Naive thymus-derived CD8-positive, alpha-beta T cell (primary cell): ENCODE measurements at regions not wholly inside any gene's neighbourhood (a gene's known extent, or its start where the extent isn't known, plus 50 kb on each side); places are given as distances from the start of the nearest gene placed in this dataset.

Source experiments
- ATAC-seq, 2 donors: fragments of 150-1000 bp; cut with Tn5 transposase in 1 of 2; sonication (Bioruptor Pico), chemical (Tn5 transposase) in 1 of 2; 1 replicate in 1 of 2; 2 replicates in 1 of 2; pipeline ENCODE4 v1.10.0; 2021; ENCODE audit warnings: mild to moderate bottlenecking in 2 of 2, moderate library complexity in 2 of 2
- POLR2A ChIA-PET: fragments of 350-600 bp; sonication (Branson Sonifier 250); formaldehyde crosslinking; loops from one replicate; lab custom pipeline; 2021; ENCODE audit warnings: antibody characterized with exemption; lab: Charles Lee
- DNase-seq, 10 donors: peaks; one replicate each; pipeline versions ENCODE4 v3.0.0 to v3.0.0-alpha.2; 2020 to 2022
- H3K27ac Mint-ChIP-seq, 10 donors: one replicate each; pipeline ENCODE4 v1.8.0; 2020 to 2022; ENCODE audit warnings: mild to moderate bottlenecking in 10 of 10, mixed read lengths in 10 of 10, moderate library complexity in 4 of 10, inconsistent platforms in 1 of 10
- H3K27me3 Mint-ChIP-seq, 5 donors: one replicate each; pipeline ENCODE4 v1.8.0; 2021 to 2022; ENCODE audit warnings: mixed read lengths in 5 of 5
- H3K36me3 Mint-ChIP-seq, 3 donors: one replicate each; pipeline ENCODE4 v1.8.0; 2020 to 2022; ENCODE audit warnings: mixed read lengths in 3 of 3, mild to moderate bottlenecking in 2 of 3, inconsistent platforms in 1 of 3
- H3K4me1 Mint-ChIP-seq, 4 donors: one replicate each; pipeline ENCODE4 v1.8.0; 2021 to 2022; ENCODE audit warnings: mixed read lengths in 4 of 4
- H3K4me3 Mint-ChIP-seq, 10 donors: one replicate each; pipeline ENCODE4 v1.8.0; 2020 to 2022; ENCODE audit warnings: mild to moderate bottlenecking in 10 of 10, mixed read lengths in 10 of 10, moderate library complexity in 6 of 10, inconsistent platforms in 1 of 10
- H3K9me3 Mint-ChIP-seq, 9 donors: one replicate each; pipeline ENCODE4 v1.8.0; 2020 to 2022; ENCODE audit warnings: mixed read lengths in 9 of 9, mild to moderate bottlenecking in 3 of 9, inconsistent platforms in 1 of 9, moderate library complexity in 1 of 9

- Mint-ChIP-seq H3K4me1 (no peaks in the 10 kb centered on the region), H3K9me3 (peaks cover 0 to 3% (median 0%) of the 10 kb centered on the region in 9 donors), H3K27me3 (peaks cover 0 to 9% (median 3%) of the 10 kb centered on the region in 5 donors), H3K4me3 (no peak overlapping the region), H3K27ac (peak overlapping the region in 1 of 10 donors; percentile 55), H3K36me3 (no peaks in the 10 kb centered on the region)
- POLR2A ChIA-PET, result no interaction called here
- ATAC-seq (no peak), DNase-seq (no peak)
Measured at GRCh38 chr7:155247479-155248365, 50.0 kb upstream of the INSIG1 start.
